Forelimb muscle (tissue), 1 donor: ENCODE measurements at regions not wholly inside any gene's neighbourhood (a gene's known extent, or its start where the extent isn't known, plus 50 kb on each side); places are given as distances from the start of the nearest gene placed in this dataset.

Experiments
- DNase-seq: peaks from one replicate; pipeline ENCODE4 v3.0.0-alpha.2; 2013; ENCODE audit warnings: low read depth

DNA sequence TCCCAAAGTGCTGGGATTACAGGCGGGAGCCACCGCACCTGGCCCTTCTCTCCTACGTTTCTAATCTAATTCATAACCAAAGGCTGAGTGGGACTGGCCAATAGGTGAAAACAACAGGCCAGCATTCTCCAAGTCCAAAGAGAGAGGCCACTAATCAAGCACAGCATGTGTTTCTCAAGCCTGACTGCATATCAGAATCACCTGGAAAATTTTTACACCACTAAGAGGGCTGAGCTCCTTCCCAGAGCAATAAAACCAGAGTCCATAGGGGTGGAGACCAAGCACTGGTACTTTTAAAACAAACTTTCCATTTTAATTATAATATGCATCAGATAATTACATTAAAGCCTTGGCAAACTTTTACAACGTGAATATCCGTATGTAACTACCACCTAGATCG, 254.4 kb downstream of the OPA1 start:
- DNase-seq = no peak

GRCh38 chr3:193848547-193848946, 255.5 kb downstream of the OPA1 start:
- DNase-seq = no peak

- DNase-seq = no peak
Observed at GRCh38 chr3:193850084-193850619, 257.1 kb downstream of the OPA1 start.

GRCh38 chr3:193851428-193851847, 258.4 kb downstream of the OPA1 start:
- DNase-seq = no peak

DNA sequence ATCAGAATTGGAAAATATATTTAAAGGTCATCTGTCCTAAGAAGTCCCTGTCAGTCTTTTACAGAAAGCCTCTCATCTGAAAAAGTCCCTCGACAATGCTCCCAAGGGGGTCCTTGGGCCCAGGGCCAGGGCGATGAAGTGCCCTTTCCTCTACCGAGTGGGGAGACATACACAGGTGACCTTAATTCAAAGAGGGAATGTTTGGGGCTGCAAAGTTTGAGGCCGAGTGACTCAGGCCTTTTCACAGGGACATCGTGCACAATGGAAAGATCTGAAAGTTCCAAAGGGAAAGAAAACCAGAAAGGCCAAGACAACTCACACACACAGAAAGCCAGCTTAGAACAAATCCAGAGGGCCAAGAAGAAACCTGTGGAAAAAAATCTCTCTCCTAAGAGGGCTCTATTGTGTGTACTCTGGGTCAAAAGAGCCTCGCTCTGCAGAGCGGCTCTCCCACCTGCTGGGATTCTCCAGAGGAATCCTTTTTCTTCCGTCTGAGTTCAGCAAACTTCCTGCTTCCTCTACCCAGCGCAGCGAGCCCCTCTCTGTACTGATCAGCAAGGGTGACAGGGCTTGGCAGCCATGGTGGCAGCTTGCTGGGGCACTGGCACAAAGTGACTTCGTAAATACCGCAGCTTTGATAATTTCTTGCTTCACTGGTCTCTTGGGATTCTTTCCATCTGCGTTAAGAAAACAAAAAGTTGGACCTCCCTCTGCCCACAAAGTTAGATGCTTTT, 259.1 kb downstream of the OPA1 start:
- DNase-seq = no peak

- no peak for DNase-seq
Observed at GRCh38 chr3:193852901-193853300, 259.9 kb downstream of the OPA1 start.

GRCh38 chr3:193853511-193854219, 260.7 kb downstream of the OPA1 start:
- no peak for DNase-seq

GRCh38 chr3:193857996-193858395, 265.0 kb downstream of the OPA1 start:
- DNase-seq = no peak

DNA sequence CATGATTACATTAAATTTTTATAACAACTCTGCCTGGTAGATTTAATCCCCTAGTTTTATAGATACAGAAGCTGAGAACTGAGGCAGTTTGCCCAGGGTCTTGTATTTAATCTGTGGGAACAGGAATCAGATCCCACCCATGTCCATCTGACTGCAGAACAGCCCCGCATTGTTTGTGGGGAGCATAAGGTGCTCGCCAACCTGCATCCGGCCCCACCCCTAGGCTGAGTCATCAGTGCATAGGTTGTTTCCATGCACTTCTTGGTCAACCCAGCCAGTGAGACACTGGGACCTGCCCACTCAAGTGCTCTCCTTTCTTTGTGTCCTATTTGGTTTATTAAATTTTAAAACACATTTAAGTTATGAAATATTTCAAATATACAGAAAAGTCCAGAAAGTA, 266.2 kb downstream of the OPA1 start:
- DNase-seq = no peak

- no peak for DNase-seq
Observed at GRCh38 chr3:193861012-193861411, 268.0 kb downstream of the OPA1 start.

- no peak for DNase-seq
Observed at GRCh38 chr3:193862843-193863242, 269.8 kb downstream of the OPA1 start.

GRCh38 chr3:193863657-193864357, 270.8 kb downstream of the OPA1 start:
- no peak for DNase-seq

GRCh38 chr3:193865339-193865738, 270.6 kb upstream of the HES1 start:
- no peak for DNase-seq

DNA sequence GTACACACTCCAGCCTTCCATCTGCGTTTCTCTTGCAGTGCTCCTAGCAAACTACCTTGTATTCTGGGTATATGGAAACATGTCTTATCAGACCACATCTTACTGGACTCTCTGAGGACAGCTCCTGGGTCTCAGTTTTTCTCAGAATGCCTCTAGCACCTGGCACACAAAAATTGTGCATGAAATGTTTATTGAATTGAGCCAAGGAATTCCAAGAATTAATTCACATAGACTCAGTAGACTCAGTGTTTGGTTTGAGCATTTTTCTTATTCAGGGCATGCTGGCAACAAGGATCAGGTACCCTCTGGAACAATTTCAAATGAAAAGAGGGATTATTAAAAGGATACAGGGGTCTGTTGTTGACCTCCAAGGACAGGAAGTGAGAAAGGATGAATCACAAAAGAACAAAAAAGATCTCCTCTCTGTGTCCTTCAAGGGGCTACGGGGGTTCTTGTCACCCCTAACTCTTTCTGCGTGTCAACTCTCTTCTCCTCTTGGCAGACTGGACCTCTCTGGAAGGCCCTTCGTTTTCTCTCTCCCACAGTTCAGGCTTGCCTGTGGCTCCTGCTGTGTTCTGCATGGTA, 270.0 kb upstream of the HES1 start:
- DNase-seq = no peak

DNA sequence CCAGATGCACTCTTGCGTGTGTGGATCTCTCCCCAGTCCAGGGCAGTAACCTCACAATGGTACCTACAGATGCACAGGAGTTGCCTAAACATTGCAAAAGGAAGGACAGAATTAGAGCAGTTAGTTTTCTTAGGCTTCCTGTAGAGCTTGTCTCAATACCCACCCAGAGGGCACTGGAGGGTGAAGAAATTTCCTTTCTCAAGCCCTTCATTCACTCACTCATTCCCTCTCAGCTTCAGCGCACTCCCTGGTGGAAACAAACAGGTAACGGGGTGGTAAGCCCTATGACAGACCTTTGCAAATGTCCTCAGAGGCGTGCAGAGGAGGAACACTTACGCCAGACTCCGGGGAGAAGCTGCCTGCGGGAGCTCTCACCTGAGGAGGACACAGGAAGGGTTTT, 267.4 kb upstream of the HES1 start:
- DNase-seq = no peak

GRCh38 chr3:193869221-193870201, 266.4 kb upstream of the HES1 start:
- DNase-seq = no peak

GRCh38 chr3:193870376-193871219, 265.4 kb upstream of the HES1 start:
- DNase-seq = no peak

- DNase-seq = no peak
Observed at GRCh38 chr3:193871220-193871485, 264.8 kb upstream of the HES1 start.

DNA sequence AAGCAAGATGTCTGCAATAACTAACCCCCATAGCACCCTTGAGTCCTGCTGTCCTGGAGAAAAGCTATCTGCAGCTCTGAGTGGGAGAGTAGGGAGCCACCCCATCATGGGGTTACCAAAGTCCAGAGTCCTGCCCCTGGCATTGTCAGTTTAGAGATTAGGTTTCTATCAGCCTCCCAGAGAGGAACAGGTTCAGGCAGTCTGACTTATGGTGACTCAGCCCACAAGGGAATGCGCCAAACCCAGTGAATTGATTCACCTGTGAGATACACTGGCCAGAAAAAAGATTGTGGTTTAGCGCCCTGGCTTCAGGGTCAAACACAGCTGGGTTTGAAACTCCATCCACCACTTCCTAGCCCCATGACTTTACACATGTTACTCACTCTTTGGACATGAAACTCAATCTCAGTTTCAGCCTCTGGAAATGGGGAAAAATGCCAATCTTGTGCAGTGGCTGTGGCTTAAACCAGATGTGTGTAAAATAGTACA, 263.6 kb upstream of the HES1 start:
- DNase-seq = no peak
